Lung (tissue), 1 donor: ENCODE measurements at regions not wholly inside any gene's neighbourhood (a gene's known extent, or its start where the extent isn't known, plus 50 kb on each side); places are given as distances from the start of the nearest gene placed in this dataset. TPM values are rescaled to one million over a fixed set of nuclear protein-coding genes. Genes with fewer than 3 reads are reported as not detected.

ENCODE experiments used
- small RNA-seq: library from RNA; depleted of rRNA; stranded (forward); fragments of <200 nt; gene quantifications from one replicate; pipeline ENCODE3, GENCODE V24; 2014; ENCODE audit warnings: low replicate concordance

Small RNAs in the stretch of these regions (small RNA-seq; reads per million reads assigned to genes)
- gene RF00019, result not detected
- gene RNU4-63P, result not detected
